Chondrocyte (in vitro differentiated cells): ENCODE measurements at regions not wholly inside any gene's neighbourhood (a gene's known extent, or its start where the extent isn't known, plus 50 kb on each side); places are given as distances from the start of the nearest gene placed in this dataset.

Source experiments
- DNase-seq: peaks from one replicate; pipeline ENCODE4 v3.0.0; 2021; ENCODE audit warnings: mixed read lengths, low spot score
- H3K27ac Mint-ChIP-seq: one replicate; pipeline ENCODE4 v1.8.0; 2021; ENCODE audit warnings: mild to moderate bottlenecking, moderate library complexity, mixed read lengths; ENCODE audit not compliant: unreplicated experiment
- H3K27me3 Mint-ChIP-seq: 2 replicates; pipeline ENCODE4 v1.8.0; 2021; ENCODE audit warnings: low read depth, mixed read lengths
- H3K36me3 Mint-ChIP-seq: 2 replicates; pipeline ENCODE4 v1.8.0; 2021; ENCODE audit warnings: low read depth, mixed read lengths
- H3K4me1 Mint-ChIP-seq: 2 replicates; pipeline ENCODE4 v1.8.0; 2021; ENCODE audit warnings: low read depth, mild to moderate bottlenecking, mixed read lengths
- H3K4me3 Mint-ChIP-seq: one replicate; pipeline ENCODE4 v1.8.0; 2021; ENCODE audit warnings: mild to moderate bottlenecking, moderate library complexity, mixed read lengths; ENCODE audit not compliant: unreplicated experiment
- H3K9me3 Mint-ChIP-seq: 2 replicates; pipeline ENCODE4 v1.8.0; 2021; ENCODE audit warnings: low read depth, mixed read lengths
- TF ChIP-seq, protein P1 (sequence below): fragments of 200-600 bp; sonication (generic); IDR thresholded peaks from 2 replicates; pipeline ENCODE4 v1.5.0; 2021; ENCODE audit warnings: antibody characterized with exemption, mild to moderate bottlenecking, moderate library complexity

GRCh38 chr2:8172661-8173060 lies 509.2 kb upstream of the ID2 start:
- Mint-ChIP-seq H3K9me3 (peaks cover 11% of the 10 kb centered on the region), H3K4me1 (peaks cover 73% of the 10 kb centered on the region), H3K27me3 (no peaks in the 10 kb centered on the region), H3K27ac (no peak overlapping the region), H3K36me3 (no peaks in the 10 kb centered on the region), H3K4me3 (no peak overlapping the region)
- DNase-seq: no peak
- TF ChIP-seq, protein P1, sequence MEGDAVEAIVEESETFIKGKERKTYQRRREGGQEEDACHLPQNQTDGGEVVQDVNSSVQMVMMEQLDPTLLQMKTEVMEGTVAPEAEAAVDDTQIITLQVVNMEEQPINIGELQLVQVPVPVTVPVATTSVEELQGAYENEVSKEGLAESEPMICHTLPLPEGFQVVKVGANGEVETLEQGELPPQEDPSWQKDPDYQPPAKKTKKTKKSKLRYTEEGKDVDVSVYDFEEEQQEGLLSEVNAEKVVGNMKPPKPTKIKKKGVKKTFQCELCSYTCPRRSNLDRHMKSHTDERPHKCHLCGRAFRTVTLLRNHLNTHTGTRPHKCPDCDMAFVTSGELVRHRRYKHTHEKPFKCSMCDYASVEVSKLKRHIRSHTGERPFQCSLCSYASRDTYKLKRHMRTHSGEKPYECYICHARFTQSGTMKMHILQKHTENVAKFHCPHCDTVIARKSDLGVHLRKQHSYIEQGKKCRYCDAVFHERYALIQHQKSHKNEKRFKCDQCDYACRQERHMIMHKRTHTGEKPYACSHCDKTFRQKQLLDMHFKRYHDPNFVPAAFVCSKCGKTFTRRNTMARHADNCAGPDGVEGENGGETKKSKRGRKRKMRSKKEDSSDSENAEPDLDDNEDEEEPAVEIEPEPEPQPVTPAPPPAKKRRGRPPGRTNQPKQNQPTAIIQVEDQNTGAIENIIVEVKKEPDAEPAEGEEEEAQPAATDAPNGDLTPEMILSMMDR: no peak

GRCh38 chr2:8174641-8175257 lies 507.1 kb upstream of the ID2 start:
- no peaks in the 10 kb centered on the region for H3K27me3 Mint-ChIP-seq
- H3K36me3 Mint-ChIP-seq: no peaks in the 10 kb centered on the region
- peaks cover 56% of the 10 kb centered on the region for H3K4me1 Mint-ChIP-seq
- H3K4me3 Mint-ChIP-seq: no peak overlapping the region
- TF ChIP-seq, protein P1: no peak
- peaks cover 14% of the 10 kb centered on the region for H3K9me3 Mint-ChIP-seq
- H3K27ac Mint-ChIP-seq: peak overlapping the region; percentile 67
- no peak for DNase-seq

- no peak for DNase-seq
- Mint-ChIP-seq H3K4me1 (peaks cover 34% of the 10 kb centered on the region), H3K36me3 (peaks cover 2% of the 10 kb centered on the region), H3K9me3 (peaks cover 25% of the 10 kb centered on the region), H3K27ac (no peak overlapping the region), H3K4me3 (no peak overlapping the region), H3K27me3 (no peaks in the 10 kb centered on the region)
- TF ChIP-seq, protein P1: no peak
Measured at GRCh38 chr2:8176887-8177286, 505.0 kb upstream of the ID2 start.

GRCh38 chr2:8177566-8177965 lies 504.3 kb upstream of the ID2 start:
- peaks cover 31% of the 10 kb centered on the region for H3K4me1 Mint-ChIP-seq
- H3K36me3 Mint-ChIP-seq: peaks cover 2% of the 10 kb centered on the region
- peaks cover 25% of the 10 kb centered on the region for H3K9me3 Mint-ChIP-seq
- H3K27ac Mint-ChIP-seq: no peak overlapping the region
- no peak for DNase-seq
- no peaks in the 10 kb centered on the region for H3K27me3 Mint-ChIP-seq
- H3K4me3 Mint-ChIP-seq: no peak overlapping the region
- TF ChIP-seq, protein P1: no peak

DNA sequence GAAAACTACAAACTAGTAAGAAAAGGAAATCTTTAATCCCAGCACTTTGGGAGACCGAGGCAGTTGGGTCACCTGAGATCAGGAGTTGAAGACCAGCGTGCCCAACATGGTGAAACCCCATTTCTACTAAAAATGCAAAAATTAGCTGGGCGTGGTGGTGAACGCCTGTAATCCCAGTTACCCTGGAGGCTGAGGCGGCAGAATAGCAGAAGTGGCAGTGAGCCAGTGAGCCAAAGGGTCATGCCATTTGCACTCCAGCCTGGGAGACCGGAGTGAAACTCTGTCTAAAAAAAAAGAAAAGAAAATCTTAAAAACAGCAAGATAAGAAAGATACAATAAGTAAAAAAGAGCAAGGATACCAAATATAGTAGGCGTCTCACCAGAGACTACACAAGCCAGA lies 502.9 kb upstream of the ID2 start:
- Mint-ChIP-seq H3K4me1 (peaks cover 19% of the 10 kb centered on the region), H3K36me3 (peaks cover 3% of the 10 kb centered on the region), H3K4me3 (no peak overlapping the region), H3K9me3 (peaks cover 29% of the 10 kb centered on the region), H3K27ac (no peak overlapping the region), H3K27me3 (no peaks in the 10 kb centered on the region)
- TF ChIP-seq, protein P1: no peak
- no peak for DNase-seq
